T-helper 1 cell treated with Interleukin-12 subunit alpha and Interleukin-12 subunit beta and Interleukin-4 antibody, amounts not matched to agents 30 μg/mL and 1 μg/mL, for 36 hours (primary cell): ENCODE measurements at regions not wholly inside any gene's neighbourhood (a gene's known extent, or its start where the extent isn't known, plus 50 kb on each side); places are given as distances from the start of the nearest gene placed in this dataset.

Experiments used
- H3K27ac Mint-ChIP-seq: one replicate; pipeline ENCODE4 v1.8.0; 2021; ENCODE audit warnings: mild to moderate bottlenecking, mixed read lengths
- H3K27me3 Mint-ChIP-seq: one replicate; pipeline ENCODE4 v1.8.0; 2021; ENCODE audit warnings: low read depth, mixed read lengths
- H3K36me3 Mint-ChIP-seq: one replicate; pipeline ENCODE4 v1.8.0; 2021; ENCODE audit warnings: low read depth, mixed read lengths
- H3K4me1 Mint-ChIP-seq: one replicate; pipeline ENCODE4 v1.8.0; 2021; ENCODE audit warnings: low read depth, mixed read lengths
- H3K4me3 Mint-ChIP-seq: one replicate; pipeline ENCODE4 v1.8.0; 2021; ENCODE audit warnings: mild to moderate bottlenecking, moderate library complexity, mixed read lengths
- H3K9me3 Mint-ChIP-seq: one replicate; pipeline ENCODE4 v1.8.0; 2021; ENCODE audit warnings: mixed read lengths

DNA sequence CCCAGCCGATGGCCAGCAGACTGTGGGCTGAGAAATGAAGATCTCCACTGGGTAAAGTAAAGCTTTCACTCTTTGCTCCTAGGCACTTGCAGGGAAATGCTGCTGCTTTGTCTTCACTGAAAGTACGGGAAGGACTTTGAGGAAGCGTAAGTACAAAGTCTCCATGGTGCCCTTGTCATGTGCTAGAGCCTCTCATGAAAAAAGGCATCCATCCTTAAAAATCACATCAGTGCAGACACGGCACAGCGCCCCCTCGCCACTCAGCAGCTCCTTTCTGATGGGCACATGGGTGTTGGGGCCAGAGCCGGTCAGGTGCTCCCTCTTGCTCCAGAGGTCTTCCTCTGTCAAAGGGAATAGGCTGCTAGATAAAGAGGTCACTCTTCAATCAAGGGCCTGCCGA is 87.8 kb upstream of the CALM2 start:
- Mint-ChIP-seq H3K9me3 (no peaks in the 10 kb centered on the region), H3K4me3 (no peak overlapping the region), H3K27ac (no peak overlapping the region), H3K4me1 (no peaks in the 10 kb centered on the region), H3K27me3 (peaks cover 7% of the 10 kb centered on the region), H3K36me3 (no peaks in the 10 kb centered on the region)

DNA sequence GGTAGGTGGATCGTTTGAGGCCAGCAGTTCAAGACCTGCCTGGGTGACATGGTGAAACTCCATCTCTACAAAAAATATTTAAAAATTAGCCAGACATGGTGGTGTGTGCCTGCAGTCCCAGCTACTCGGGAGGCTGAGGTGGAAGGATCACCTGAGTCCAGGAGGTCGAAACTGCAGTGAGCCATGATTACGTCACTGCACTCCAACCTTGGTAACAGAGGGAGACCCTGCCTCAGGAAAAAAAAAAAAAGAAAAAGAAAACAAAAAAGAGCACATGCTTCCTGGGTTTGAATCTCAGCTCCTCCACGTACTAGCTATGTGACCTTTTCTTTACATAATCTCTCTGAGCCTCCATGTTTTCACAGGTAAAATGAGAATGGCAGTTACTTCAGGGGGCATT is 86.3 kb upstream of the CALM2 start:
- H3K4me3 Mint-ChIP-seq: no peak overlapping the region

GRCh38 chr2:47260971-47261370 is 84.7 kb upstream of the CALM2 start:
- Mint-ChIP-seq H3K4me1 (no peaks in the 10 kb centered on the region), H3K27me3 (peaks cover 7% of the 10 kb centered on the region), H3K36me3 (no peaks in the 10 kb centered on the region), H3K27ac (no peak overlapping the region), H3K4me3 (no peak overlapping the region), H3K9me3 (no peaks in the 10 kb centered on the region)

More for the DNA sequence above, 86.3 kb upstream of the CALM2 start:
- Mint-ChIP-seq H3K9me3 (no peaks in the 10 kb centered on the region), H3K4me1 (no peaks in the 10 kb centered on the region), H3K36me3 (no peaks in the 10 kb centered on the region), H3K27ac (no peak overlapping the region), H3K27me3 (peaks cover 7% of the 10 kb centered on the region)

GRCh38 chr2:47259829-47260228 is 83.5 kb upstream of the CALM2 start:
- Mint-ChIP-seq H3K27ac (no peak overlapping the region), H3K36me3 (no peaks in the 10 kb centered on the region), H3K9me3 (no peaks in the 10 kb centered on the region), H3K4me1 (no peaks in the 10 kb centered on the region), H3K4me3 (no peak overlapping the region), H3K27me3 (peaks cover 7% of the 10 kb centered on the region)

DNA sequence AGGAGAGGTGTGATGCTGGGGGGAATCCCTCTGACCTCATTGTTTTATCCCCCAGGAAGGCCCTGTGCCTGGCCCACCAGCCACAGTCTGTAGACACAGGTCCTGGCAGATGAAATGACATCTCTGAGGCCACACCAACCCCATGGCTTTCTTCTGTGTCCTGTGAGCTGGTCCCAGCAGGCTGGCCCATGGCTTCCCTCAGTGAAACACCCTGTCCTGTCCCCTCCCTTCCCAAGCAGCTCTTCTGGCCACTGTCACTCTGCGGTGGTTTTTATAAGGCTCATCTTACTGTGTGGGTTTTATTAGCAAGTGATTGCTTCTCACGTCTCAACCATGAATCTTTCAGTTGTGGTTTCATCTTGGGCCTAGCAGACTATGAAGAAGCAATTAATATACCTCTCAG is 81.6 kb upstream of the CALM2 start:
- Mint-ChIP-seq H3K27ac (no peak overlapping the region), H3K27me3 (peaks cover 7% of the 10 kb centered on the region), H3K4me3 (no peak overlapping the region), H3K36me3 (no peaks in the 10 kb centered on the region), H3K9me3 (no peaks in the 10 kb centered on the region), H3K4me1 (no peaks in the 10 kb centered on the region)

- Mint-ChIP-seq H3K36me3 (no peaks in the 10 kb centered on the region), H3K27me3 (peaks cover 7% of the 10 kb centered on the region), H3K4me3 (no peak overlapping the region), H3K27ac (no peak overlapping the region), H3K9me3 (no peaks in the 10 kb centered on the region), H3K4me1 (no peaks in the 10 kb centered on the region)
These were observed 80.2 kb upstream of the CALM2 start for GRCh38 chr2:47256416-47257087.

DNA sequence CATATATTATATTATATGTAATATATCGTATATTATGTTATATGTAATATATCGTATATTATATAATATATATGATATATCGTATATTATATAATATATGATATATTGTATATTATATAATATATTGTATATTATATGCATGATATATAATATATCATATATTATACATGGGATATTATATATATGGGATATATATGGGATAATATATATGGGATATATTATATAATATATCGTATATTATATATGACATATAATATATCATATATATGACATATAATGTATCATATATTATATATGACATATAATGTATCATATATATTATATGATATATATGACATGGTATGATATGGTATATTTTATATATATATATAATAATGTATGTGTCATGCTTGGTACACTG is 79.5 kb upstream of the CALM2 start:
- no peak overlapping the region for H3K27ac Mint-ChIP-seq
- no peaks in the 10 kb centered on the region for H3K4me1 Mint-ChIP-seq
- H3K36me3 Mint-ChIP-seq: no peaks in the 10 kb centered on the region
- peaks cover 7% of the 10 kb centered on the region for H3K27me3 Mint-ChIP-seq
- H3K9me3 Mint-ChIP-seq: no peaks in the 10 kb centered on the region
- H3K4me3 Mint-ChIP-seq: no peak overlapping the region

- no peak overlapping the region for H3K4me3 Mint-ChIP-seq
- no peaks in the 10 kb centered on the region for H3K9me3 Mint-ChIP-seq
- no peaks in the 10 kb centered on the region for H3K36me3 Mint-ChIP-seq
- H3K4me1 Mint-ChIP-seq: no peaks in the 10 kb centered on the region
- no peak overlapping the region for H3K27ac Mint-ChIP-seq
- peaks cover under 1% of the 10 kb centered on the region for H3K27me3 Mint-ChIP-seq
These were observed 78.2 kb upstream of the CALM2 start for GRCh38 chr2:47254464-47254863.

DNA sequence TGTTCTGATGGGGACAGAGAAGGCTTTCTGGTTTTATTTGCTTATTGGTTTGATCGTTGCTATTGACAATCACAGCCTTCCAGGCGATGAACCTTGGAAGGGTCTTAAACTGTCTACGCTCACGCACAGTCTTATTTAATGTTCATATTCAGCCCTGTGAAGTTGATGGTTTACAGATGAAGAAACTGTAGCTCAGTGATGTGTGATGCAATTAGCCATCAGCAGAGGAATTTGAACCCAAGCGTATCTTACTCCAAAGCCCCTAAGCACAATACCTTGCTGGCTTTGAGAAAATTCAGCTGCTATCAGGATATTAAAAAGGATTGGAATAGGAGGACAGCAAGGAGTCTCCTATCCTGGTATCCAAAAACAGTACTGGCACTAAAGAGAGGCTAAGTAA is 77.1 kb upstream of the CALM2 start:
- no peaks in the 10 kb centered on the region for H3K27me3 Mint-ChIP-seq

GRCh38 chr2:47251404-47251675 is 75.0 kb upstream of the CALM2 start:
- Mint-ChIP-seq H3K36me3 (no peaks in the 10 kb centered on the region), H3K4me3 (no peak overlapping the region), H3K27me3 (no peaks in the 10 kb centered on the region)

More for the DNA sequence above, 77.1 kb upstream of the CALM2 start:
- Mint-ChIP-seq H3K36me3 (no peaks in the 10 kb centered on the region), H3K4me3 (no peak overlapping the region), H3K27ac (no peak overlapping the region), H3K9me3 (no peaks in the 10 kb centered on the region), H3K4me1 (no peaks in the 10 kb centered on the region)

GRCh38 chr2:47250586-47251403 is 74.5 kb upstream of the CALM2 start:
- no peaks in the 10 kb centered on the region for H3K4me1 Mint-ChIP-seq
- H3K4me3 Mint-ChIP-seq: no peak overlapping the region
- no peaks in the 10 kb centered on the region for H3K27me3 Mint-ChIP-seq
- H3K9me3 Mint-ChIP-seq: no peaks in the 10 kb centered on the region
- H3K27ac Mint-ChIP-seq: no peak overlapping the region
- H3K36me3 Mint-ChIP-seq: no peaks in the 10 kb centered on the region

More at GRCh38 chr2:47251404-47251675, 75.0 kb upstream of the CALM2 start:
- H3K9me3 Mint-ChIP-seq: no peaks in the 10 kb centered on the region
- H3K4me1 Mint-ChIP-seq: no peaks in the 10 kb centered on the region
- H3K27ac Mint-ChIP-seq: no peak overlapping the region

- Mint-ChIP-seq H3K9me3 (no peaks in the 10 kb centered on the region), H3K4me1 (no peaks in the 10 kb centered on the region), H3K27me3 (no peaks in the 10 kb centered on the region), H3K36me3 (no peaks in the 10 kb centered on the region), H3K4me3 (no peak overlapping the region), H3K27ac (no peak overlapping the region)
These were observed 73.6 kb upstream of the CALM2 start for GRCh38 chr2:47249931-47250330.

DNA sequence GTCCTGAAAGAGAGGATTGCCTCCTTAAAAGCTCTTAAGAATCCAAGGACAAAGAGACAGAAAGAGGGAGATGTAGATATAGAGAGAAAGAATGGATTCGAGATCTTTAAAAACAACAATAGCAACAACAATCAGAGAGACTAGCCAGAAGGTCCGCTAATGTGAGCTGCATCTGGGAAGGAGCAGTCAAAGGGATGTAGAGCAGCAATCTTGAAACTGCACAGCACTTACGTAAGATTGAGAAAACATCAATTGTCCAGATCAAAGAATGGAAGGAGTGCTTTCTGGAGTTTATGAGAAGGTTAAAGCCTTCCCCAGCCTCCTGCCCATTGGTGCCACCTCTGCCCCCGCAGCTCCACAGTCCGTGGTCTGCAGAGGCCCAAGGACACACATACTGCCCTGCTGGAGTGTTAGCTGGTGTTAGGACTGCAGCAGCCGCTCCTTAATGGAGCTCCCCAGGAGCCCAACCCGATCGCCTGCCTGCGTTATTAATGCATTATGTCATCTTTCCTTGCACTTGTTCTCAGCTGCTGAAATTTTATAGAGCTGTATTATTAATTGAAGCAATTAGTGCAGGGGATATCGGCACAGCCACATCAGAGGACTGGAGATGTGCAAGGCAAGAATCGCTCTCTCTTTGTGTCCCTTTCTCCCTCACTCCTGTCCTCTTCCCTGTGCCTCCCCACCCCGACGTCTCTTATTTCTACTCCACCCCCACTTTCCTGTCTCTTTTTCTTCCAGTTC is 73.0 kb upstream of the CALM2 start:
- H3K27ac Mint-ChIP-seq: no peak overlapping the region
- no peaks in the 10 kb centered on the region for H3K4me1 Mint-ChIP-seq
- H3K9me3 Mint-ChIP-seq: no peaks in the 10 kb centered on the region
- no peak overlapping the region for H3K4me3 Mint-ChIP-seq
- no peaks in the 10 kb centered on the region for H3K36me3 Mint-ChIP-seq
- no peaks in the 10 kb centered on the region for H3K27me3 Mint-ChIP-seq

GRCh38 chr2:47243596-47244323 is 67.4 kb upstream of the CALM2 start:
- no peak overlapping the region for H3K4me3 Mint-ChIP-seq
- no peaks in the 10 kb centered on the region for H3K4me1 Mint-ChIP-seq
- no peaks in the 10 kb centered on the region for H3K36me3 Mint-ChIP-seq
- no peaks in the 10 kb centered on the region for H3K9me3 Mint-ChIP-seq
- no peak overlapping the region for H3K27ac Mint-ChIP-seq
- peaks cover 8% of the 10 kb centered on the region for H3K27me3 Mint-ChIP-seq
